Peyer's patch (tissue), 4 donors: ENCODE measurements at regions not wholly inside any gene's neighbourhood (a gene's known extent, or its start where the extent isn't known, plus 50 kb on each side); places are given as distances from the start of the nearest gene placed in this dataset.

Experiments used
- CTCF ChIP-seq, 6 experiments: fragments of 450-650 bp in 4 of 6; fragments of 200-600 bp in 2 of 6; sonication (generic) in 1 of 6; IDR thresholded peaks; one replicate each; pipeline ENCODE4 v1.5.1; 2017 to 2019; ENCODE audit warnings: antibody characterized with exemption in 6 of 6, mild to moderate bottlenecking in 3 of 6, moderate library complexity in 1 of 6
- POLR2A ChIP-seq, 2 donors: fragments of 450-650 bp; IDR thresholded peaks; one replicate each; pipeline ENCODE4 v1.5.1; 2017; ENCODE audit warnings: antibody characterized with exemption in 2 of 2, mild to moderate bottlenecking in 2 of 2, moderate library complexity in 2 of 2

GRCh38 chr12:118527310-118527709, 151.0 kb downstream of the SUDS3 start:
- TF ChIP-seq CTCF (IDR thresholded peaks at IDR 0.05): no peak
- TF ChIP-seq POLR2A (IDR thresholded peaks at IDR 0.05): no peak
